Stomach smooth muscle (tissue), 2 donors: ENCODE measurements at regions not wholly inside any gene's neighbourhood (a gene's known extent, or its start where the extent isn't known, plus 50 kb on each side); places are given as distances from the start of the nearest gene placed in this dataset.
"Not testable (repeated sequence)": the region's sequence is repeated elsewhere in the genome, so short reads cannot be mapped to it uniquely, and the experiment has no call there.

Source experiments
- H3K27ac ChIP-seq: one replicate; pipeline ENCODE4 v1.7.0; 2013; ENCODE audit warnings: mild to moderate bottlenecking, low read length, inconsistent platforms
- H3K27me3 ChIP-seq, 2 donors: one replicate each; pipeline ENCODE4 v1.7.0; 2013; ENCODE audit warnings: low read length in 2 of 2; ENCODE audit not compliant: insufficient read depth in 2 of 2, control insufficient read depth in 1 of 2
- H3K36me3 ChIP-seq, 2 donors: one replicate each; pipeline ENCODE4 v1.7.0; 2013; ENCODE audit warnings: low read length in 2 of 2; ENCODE audit not compliant: control insufficient read depth in 2 of 2, insufficient read depth in 2 of 2
- H3K4me1 ChIP-seq: one replicate; pipeline ENCODE4 v1.7.0; 2013; ENCODE audit warnings: low read length; ENCODE audit not compliant: control insufficient read depth, insufficient read depth
- H3K4me3 ChIP-seq, 2 donors: one replicate each; pipeline ENCODE4 v1.7.0; 2013; ENCODE audit warnings: low read length in 2 of 2
- H3K9ac ChIP-seq, 2 donors: one replicate each; pipeline ENCODE4 v1.7.0; 2013; ENCODE audit warnings: low read length in 2 of 2, mild to moderate bottlenecking in 1 of 2
- H3K9me3 ChIP-seq, 2 donors: one replicate each; pipeline ENCODE4 v1.7.0; 2013; ENCODE audit warnings: low read length in 2 of 2; ENCODE audit not compliant: control insufficient read depth in 2 of 2
- donor health status: healthy.
- donor health status: Pancreatic carcinoma.

DNA sequence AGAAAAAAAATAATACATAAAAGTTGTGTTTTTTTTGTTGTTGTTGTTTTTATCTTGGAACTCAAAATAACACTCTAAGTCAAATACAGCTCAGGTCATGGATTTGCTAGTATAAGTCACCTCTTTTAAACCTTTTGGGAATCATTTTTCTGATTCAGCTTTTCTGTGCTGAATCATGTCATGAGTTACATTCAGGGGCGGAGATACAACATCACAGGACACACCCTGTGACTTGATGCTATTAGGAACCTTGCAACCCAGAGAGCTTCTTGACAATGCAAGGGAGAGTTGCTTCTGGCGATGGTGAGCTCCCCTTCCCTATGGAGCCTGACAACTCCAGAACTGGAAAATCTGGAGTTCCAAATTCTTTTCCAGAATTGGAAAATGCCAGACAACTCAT is 358.3 kb upstream of the C16orf82 start:
- no peak overlapping the region for H3K4me3 ChIP-seq
- H3K27me3 ChIP-seq, result no peaks in the 10 kb centered on the region
- no peaks in the 10 kb centered on the region for H3K9me3 ChIP-seq
- no peaks in the 10 kb centered on the region for H3K4me1 ChIP-seq
- no peak overlapping the region for H3K9ac ChIP-seq
- no peaks in the 10 kb centered on the region for H3K36me3 ChIP-seq
- H3K27ac ChIP-seq, result no peak overlapping the region

DNA sequence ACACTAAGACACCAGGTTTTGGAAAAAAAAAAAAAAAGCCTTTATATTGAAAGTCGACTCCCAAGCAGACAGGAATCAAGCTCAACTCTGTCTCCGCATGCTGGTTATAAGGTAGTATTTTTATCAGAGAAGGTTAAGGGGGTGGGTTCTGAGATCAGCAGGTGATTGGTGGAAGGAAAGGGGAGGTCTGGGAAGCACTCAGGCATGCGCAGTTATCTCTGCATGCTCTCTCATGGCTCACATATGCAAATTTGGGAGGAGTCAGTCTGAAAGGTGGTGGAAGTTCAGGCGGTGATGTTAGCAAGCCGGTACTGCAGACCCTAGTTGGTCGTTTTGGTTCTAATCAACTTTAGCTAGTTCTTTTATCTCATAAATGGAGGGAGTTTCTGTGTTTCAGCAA is 357.6 kb upstream of the C16orf82 start:
- Histone ChIP-seq H3K9me3 (no peaks in the 10 kb centered on the region), H3K27ac (no peak overlapping the region), H3K4me3 (no peak overlapping the region), H3K4me1 (no peaks in the 10 kb centered on the region), H3K36me3 (no peaks in the 10 kb centered on the region), H3K27me3 (no peaks in the 10 kb centered on the region), H3K9ac (no peak overlapping the region)

- Histone ChIP-seq H3K36me3 (no peaks in the 10 kb centered on the region), H3K27me3 (no peaks in the 10 kb centered on the region), H3K4me3 (no peak overlapping the region), H3K9ac (no peak overlapping the region), H3K27ac (no peak overlapping the region), H3K9me3 (no peaks in the 10 kb centered on the region), H3K4me1 (no peaks in the 10 kb centered on the region)
Observed at GRCh38 chr16:26709754-26710153, 357.0 kb upstream of the C16orf82 start.

GRCh38 chr16:26710450-26710849 is 356.3 kb upstream of the C16orf82 start:
- no peaks in the 10 kb centered on the region for H3K9me3 ChIP-seq
- no peaks in the 10 kb centered on the region for H3K27me3 ChIP-seq
- no peak overlapping the region for H3K9ac ChIP-seq
- H3K36me3 ChIP-seq, result no peaks in the 10 kb centered on the region
- H3K27ac ChIP-seq, result no peak overlapping the region
- H3K4me1 ChIP-seq, result no peaks in the 10 kb centered on the region
- H3K4me3 ChIP-seq, result no peak overlapping the region

- Histone ChIP-seq H3K4me1 (no peaks in the 10 kb centered on the region), H3K36me3 (no peaks in the 10 kb centered on the region), H3K4me3 (no peak overlapping the region), H3K27ac (no peak overlapping the region), H3K27me3 (no peaks in the 10 kb centered on the region), H3K9me3 (no peaks in the 10 kb centered on the region), H3K9ac (no peak overlapping the region)
Observed at GRCh38 chr16:26712876-26713275, 353.9 kb upstream of the C16orf82 start.

DNA sequence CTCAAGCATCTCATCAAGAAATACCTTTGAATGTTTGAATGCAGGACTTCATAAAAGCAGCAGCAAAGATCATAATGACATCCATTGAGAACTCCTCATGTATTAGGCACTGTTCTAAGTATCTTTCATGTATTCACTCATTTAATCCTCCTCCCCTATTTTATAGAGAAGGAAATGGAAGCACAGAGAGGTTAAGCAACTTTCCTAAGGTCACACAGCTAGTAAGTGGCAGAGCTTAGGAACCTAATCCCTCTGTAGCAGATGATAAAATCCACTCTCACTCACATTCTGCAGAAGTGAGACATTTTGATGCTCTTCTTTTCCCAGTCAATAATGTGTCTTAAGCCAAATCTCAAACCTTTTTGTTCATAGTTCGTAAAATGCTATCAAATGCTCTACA is 350.8 kb upstream of the C16orf82 start:
- Histone ChIP-seq H3K9me3 (no peaks in the 10 kb centered on the region), H3K36me3 (no peaks in the 10 kb centered on the region), H3K27me3 (no peaks in the 10 kb centered on the region), H3K4me1 (no peaks in the 10 kb centered on the region), H3K9ac (no peak overlapping the region), H3K4me3 (no peak overlapping the region), H3K27ac (no peak overlapping the region)

DNA sequence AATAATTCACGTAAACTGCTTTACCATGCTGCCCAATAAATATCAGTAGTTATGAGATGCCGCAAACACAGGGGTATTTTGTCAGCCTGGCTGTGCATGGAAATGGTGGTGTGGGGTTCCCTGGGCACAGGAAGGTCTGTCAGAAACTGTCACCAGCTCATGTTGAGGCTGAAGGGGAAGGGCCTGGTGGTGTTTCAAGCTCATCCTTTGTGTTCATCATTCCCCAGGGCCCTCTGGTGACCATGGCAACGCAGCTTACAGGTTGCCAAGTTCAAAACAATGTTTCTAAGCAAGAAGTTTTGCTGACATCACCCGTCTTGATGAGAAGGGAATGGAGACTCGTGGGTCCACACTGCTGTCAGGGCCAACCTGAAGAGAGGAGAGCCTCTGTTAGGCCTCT is 348.9 kb upstream of the C16orf82 start:
- H3K9me3 ChIP-seq, result no peaks in the 10 kb centered on the region
- no peaks in the 10 kb centered on the region for H3K4me1 ChIP-seq
- no peak overlapping the region for H3K4me3 ChIP-seq
- H3K27me3 ChIP-seq, result no peaks in the 10 kb centered on the region
- H3K27ac ChIP-seq, result no peak overlapping the region
- H3K36me3 ChIP-seq, result no peaks in the 10 kb centered on the region
- no peak overlapping the region for H3K9ac ChIP-seq

GRCh38 chr16:26721290-26721689 is 345.4 kb upstream of the C16orf82 start:
- no peak overlapping the region for H3K4me3 ChIP-seq
- H3K9ac ChIP-seq, result no peak overlapping the region
- no peaks in the 10 kb centered on the region for H3K27me3 ChIP-seq
- H3K9me3 ChIP-seq, result peaks cover 0 to 3% of the 10 kb centered on the region in 2 donors
- H3K27ac ChIP-seq, result no peak overlapping the region
- H3K4me1 ChIP-seq, result no peaks in the 10 kb centered on the region
- no peaks in the 10 kb centered on the region for H3K36me3 ChIP-seq

GRCh38 chr16:26721957-26722356 is 344.8 kb upstream of the C16orf82 start:
- not testable (repeated sequence) for H3K27ac ChIP-seq, H3K4me1 ChIP-seq, H3K9me3 ChIP-seq, H3K36me3 ChIP-seq, H3K9ac ChIP-seq, H3K4me3 ChIP-seq, H3K27me3 ChIP-seq

- H3K4me3 ChIP-seq, result no peak overlapping the region
- H3K36me3 ChIP-seq, result no peaks in the 10 kb centered on the region
Observed at GRCh38 chr16:26724189-26724588, 342.5 kb upstream of the C16orf82 start.

DNA sequence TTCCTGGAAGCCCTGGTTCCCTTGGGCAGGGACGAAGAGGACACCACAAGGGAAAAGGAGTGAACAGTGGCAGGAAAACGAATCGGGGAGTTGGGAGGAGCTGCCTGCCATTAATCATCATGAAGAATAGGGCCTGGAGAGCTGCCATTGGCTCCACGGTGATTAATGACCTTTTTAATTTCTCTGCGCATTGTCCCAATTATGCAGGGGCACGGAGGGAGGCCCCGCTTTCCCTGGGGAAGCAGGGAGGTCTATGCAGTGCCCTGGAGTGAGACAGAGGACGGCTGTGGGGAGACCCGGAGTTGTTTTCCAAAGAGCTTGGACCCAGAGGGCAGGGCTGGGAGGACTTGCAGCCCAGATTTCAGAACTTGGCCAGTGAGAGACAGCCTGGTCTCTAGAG is 338.9 kb upstream of the C16orf82 start:
- no peak overlapping the region for H3K4me3 ChIP-seq
- no peaks in the 10 kb centered on the region for H3K27me3 ChIP-seq

More at GRCh38 chr16:26724189-26724588, 342.5 kb upstream of the C16orf82 start:
- H3K4me1 ChIP-seq, result no peaks in the 10 kb centered on the region
- no peak overlapping the region for H3K27ac ChIP-seq
- H3K9ac ChIP-seq, result no peak overlapping the region
- no peaks in the 10 kb centered on the region for H3K27me3 ChIP-seq
- peaks cover 0 to 4% of the 10 kb centered on the region in 2 donors for H3K9me3 ChIP-seq

More for the DNA sequence above, 338.9 kb upstream of the C16orf82 start:
- H3K36me3 ChIP-seq, result no peaks in the 10 kb centered on the region
- H3K27ac ChIP-seq, result no peak overlapping the region
- H3K4me1 ChIP-seq, result no peaks in the 10 kb centered on the region
- H3K9me3 ChIP-seq, result peaks cover 0 to 4% of the 10 kb centered on the region in 2 donors
- no peak overlapping the region for H3K9ac ChIP-seq
